Vagina (tissue), 2 donors: ENCODE measurements at regions not wholly inside any gene's neighbourhood (a gene's known extent, or its start where the extent isn't known, plus 50 kb on each side); places are given as distances from the start of the nearest gene placed in this dataset.

Experiments used
- POLR2AphosphoS5 ChIP-seq, 2 donors: sonication (generic); formaldehyde crosslinking; IDR thresholded peaks; one replicate each; pipeline ENCODE4 v1.9.0; 2017; ENCODE audit warnings: antibody characterized with exemption in 2 of 2, mild to moderate bottlenecking in 2 of 2, low read depth in 1 of 2; ENCODE audit not compliant: insufficient read depth in 1 of 2
- TF ChIP-seq, protein P1 (sequence below), 3 experiments: fragments of 450-650 bp in 2 of 3; fragments of 200-600 bp in 1 of 3; sonication (generic) in 1 of 3; IDR thresholded peaks; one replicate each; pipeline ENCODE4 v1.5.1; 2017 to 2019; ENCODE audit warnings: antibody characterized with exemption in 3 of 3, mild to moderate bottlenecking in 2 of 3, moderate library complexity in 2 of 3

GRCh38 chr1:29896791-29897714 lies 660.7 kb downstream of the PTPRU start:
- no peak for TF ChIP-seq POLR2AphosphoS5 (IDR thresholded peaks at IDR 0.05; ENCODE audit: insufficient read depth in 1 of 2, low read depth in 1 of 2)
- TF ChIP-seq, protein P1, sequence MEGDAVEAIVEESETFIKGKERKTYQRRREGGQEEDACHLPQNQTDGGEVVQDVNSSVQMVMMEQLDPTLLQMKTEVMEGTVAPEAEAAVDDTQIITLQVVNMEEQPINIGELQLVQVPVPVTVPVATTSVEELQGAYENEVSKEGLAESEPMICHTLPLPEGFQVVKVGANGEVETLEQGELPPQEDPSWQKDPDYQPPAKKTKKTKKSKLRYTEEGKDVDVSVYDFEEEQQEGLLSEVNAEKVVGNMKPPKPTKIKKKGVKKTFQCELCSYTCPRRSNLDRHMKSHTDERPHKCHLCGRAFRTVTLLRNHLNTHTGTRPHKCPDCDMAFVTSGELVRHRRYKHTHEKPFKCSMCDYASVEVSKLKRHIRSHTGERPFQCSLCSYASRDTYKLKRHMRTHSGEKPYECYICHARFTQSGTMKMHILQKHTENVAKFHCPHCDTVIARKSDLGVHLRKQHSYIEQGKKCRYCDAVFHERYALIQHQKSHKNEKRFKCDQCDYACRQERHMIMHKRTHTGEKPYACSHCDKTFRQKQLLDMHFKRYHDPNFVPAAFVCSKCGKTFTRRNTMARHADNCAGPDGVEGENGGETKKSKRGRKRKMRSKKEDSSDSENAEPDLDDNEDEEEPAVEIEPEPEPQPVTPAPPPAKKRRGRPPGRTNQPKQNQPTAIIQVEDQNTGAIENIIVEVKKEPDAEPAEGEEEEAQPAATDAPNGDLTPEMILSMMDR (IDR thresholded peaks at IDR 0.05) = no peak
